PFSK-1 (cell line): ENCODE measurements at regions not wholly inside any gene's neighbourhood (a gene's known extent, or its start where the extent isn't known, plus 50 kb on each side); places are given as distances from the start of the nearest gene placed in this dataset.

ENCODE experiments used
- POLR2AphosphoS5 ChIP-seq: IDR thresholded peaks from 2 replicates; pipeline ENCODE4 v1.6.1; 2012; ENCODE audit warnings: low read depth, mild to moderate bottlenecking, control low read depth, low read length, moderate library complexity
- SIN3A ChIP-seq: IDR thresholded peaks from 2 replicates; pipeline ENCODE4 v1.6.1; 2012; ENCODE audit warnings: mild to moderate bottlenecking, low read length, moderate library complexity, borderline replicate concordance; ENCODE audit not compliant: insufficient read depth

DNA sequence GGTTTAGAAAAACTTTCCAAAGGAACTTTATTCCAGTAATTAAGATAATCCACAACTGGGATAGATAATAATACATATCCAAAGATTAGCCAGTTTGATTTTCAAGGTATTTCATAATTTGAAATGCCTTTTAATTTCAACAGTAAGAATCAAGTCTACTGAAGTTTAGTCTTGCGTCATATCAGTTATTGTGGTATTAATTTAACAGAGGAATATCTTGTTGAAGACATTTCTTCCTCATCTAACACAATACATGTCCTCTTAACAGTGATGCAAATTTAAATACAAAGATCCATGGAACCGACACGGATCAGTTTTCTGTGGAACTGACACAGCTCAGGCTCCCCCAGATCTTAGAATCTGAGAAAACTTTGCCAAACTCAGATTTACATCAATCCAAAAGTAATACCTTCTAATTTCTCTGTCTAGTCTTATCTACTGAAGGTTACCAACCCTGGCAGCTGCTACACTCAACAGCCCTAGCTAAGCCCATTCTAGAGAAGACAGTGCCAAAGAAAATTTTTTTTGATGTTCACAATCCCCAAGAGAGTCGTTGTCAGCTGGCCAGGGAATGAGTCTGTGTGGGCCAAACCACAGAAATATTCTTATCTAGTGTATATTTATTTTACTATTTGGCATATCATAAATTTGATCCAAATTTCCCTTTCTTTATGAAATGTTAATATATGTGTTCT, 365.2 kb upstream of the MEOX2 start:
- TF ChIP-seq SIN3A: no peak
- no peak for TF ChIP-seq POLR2AphosphoS5
